GM23338 (cell line): ENCODE measurements at regions not wholly inside any gene's neighbourhood (a gene's known extent, or its start where the extent isn't known, plus 50 kb on each side); places are given as distances from the start of the nearest gene placed in this dataset.

Source experiments
- CREB1 ChIP-seq: fragments of 250-450 bp; sonication (Bioruptor Pico); IDR thresholded peaks from 2 replicates; pipeline ENCODE4 v1.5.0; 2020; ENCODE audit warnings: low read depth, mild to moderate bottlenecking, moderate library complexity
- CTCF ChIP-seq, 2 experiments: fragments of 200-600 bp in 1 of 2; sonication (generic) in 1 of 2; conservative IDR thresholded peaks; 2 replicates each; pipeline versions ENCODE4 v1.5.1 to v1.6.1; 2016 to 2017; ENCODE audit warnings: antibody characterized with exemption in 2 of 2, low read depth in 2 of 2, mild to moderate bottlenecking in 2 of 2, moderate library complexity in 1 of 2
- EZH2 ChIP-seq: fragments of 200-600 bp; sonication (generic); IDR thresholded peaks from one replicate; pipeline ENCODE4 v1.8.0; 2017; ENCODE audit warnings: antibody characterized with exemption, mild to moderate bottlenecking, low read depth; ENCODE audit not compliant: unreplicated experiment
- EZH2phosphoT487 ChIP-seq: fragments of 200-600 bp; sonication (generic); IDR thresholded peaks from one replicate; pipeline ENCODE4 v1.8.1; 2018; ENCODE audit warnings: antibody characterized with exemption; ENCODE audit not compliant: unreplicated experiment
- JUNB ChIP-seq: IDR thresholded peaks from one replicate; pipeline ENCODE4 v1.6.1; 2016; ENCODE audit warnings: antibody characterized with exemption; ENCODE audit not compliant: unreplicated experiment

GRCh38 chr5:103456476-103456875 lies 106.1 kb downstream of the NUDT12 start:
- no peak for TF ChIP-seq EZH2
- TF ChIP-seq CREB1, result no peak
- no peak for TF ChIP-seq CTCF (conservative IDR thresholded peaks at IDR 0.05; ENCODE audit: low read depth in 2 of 2)
- no peak for TF ChIP-seq JUNB
- TF ChIP-seq EZH2phosphoT487, result no peak
